ENCODE measurements at regions not wholly inside any gene's neighbourhood (a gene's known extent, or its start where the extent isn't known, plus 50 kb on each side); places are given as distances from the start of the nearest gene placed in this dataset.

GRCh38 chr5:89597878-89598277 is 714.9 kb upstream of the MEF2C start:
- in situ Hi-C loops (cut with HindIII; ENCODE audit: low sequenced_read_pairs), result no loop called here

DNA sequence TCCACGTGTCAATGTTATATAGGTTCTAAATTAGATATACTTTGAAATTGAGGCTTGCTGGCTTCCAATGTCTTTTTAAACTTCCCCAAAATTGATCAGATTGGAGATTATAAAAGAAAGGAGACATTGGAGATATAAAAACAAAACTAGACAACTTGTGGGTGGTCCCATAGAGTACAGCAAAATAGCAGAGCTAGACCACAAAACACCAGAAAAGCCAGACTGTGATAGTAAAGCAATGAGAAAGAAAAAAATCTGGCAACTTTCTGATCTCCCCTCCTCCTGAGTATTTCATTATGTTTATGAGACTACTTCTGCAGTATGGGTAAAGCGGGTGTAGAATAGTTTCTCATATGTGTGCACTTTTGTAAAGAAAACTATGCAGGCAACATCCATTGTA is 713.8 kb upstream of the MEF2C start:
- in situ Hi-C loops (cut with HindIII; ENCODE audit: low sequenced_read_pairs), result no loop called here

DNA sequence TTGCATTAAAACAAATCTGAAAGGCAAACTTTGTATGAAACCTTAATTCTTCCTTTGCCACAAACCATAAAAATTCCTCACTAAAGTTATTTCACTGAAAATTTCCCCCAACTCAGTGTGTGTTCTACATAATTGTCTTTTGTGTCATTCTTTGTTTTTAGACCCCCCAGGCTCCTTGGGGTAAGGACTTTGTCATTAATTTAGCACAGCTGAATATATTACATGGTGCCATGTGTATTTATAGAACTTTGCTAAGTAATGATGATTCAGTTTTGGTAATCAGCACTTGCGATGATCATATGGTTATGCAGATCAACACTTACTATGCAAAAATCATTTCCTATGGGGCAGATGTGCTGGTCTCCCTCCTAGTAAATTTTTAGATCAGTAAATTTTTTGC is 712.1 kb upstream of the MEF2C start:
- in situ Hi-C loops (cut with HindIII; ENCODE audit: low sequenced_read_pairs), result no loop called here

DNA sequence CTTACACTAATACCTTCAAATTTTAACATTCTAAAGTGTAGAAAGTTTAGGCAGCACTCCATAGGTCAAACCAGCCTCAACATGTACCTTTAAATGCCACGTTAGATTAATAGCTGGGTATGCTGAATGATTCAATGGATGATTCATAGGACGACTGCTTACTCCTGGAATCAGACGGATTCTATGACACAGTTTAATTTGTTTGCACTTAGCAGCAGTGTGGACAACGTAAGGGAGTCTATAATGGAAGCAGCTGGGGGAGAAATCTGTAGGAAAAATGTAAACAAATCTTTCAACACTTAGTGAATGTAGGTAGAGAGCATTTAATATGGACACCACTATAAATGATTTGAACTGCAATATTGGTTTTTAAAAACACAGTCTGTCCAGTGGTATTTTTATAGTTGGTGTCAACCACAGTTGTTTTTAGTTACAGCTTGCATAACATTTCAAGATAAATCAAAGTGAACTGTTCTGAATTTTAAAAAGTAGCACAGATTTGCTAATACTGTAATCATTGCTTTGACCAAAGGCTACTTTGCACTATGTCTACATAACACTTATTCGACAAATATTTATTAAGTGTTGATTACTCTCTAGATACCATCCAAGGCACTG is 701.5 kb upstream of the MEF2C start:
- in situ Hi-C loops (cut with HindIII; ENCODE audit: low sequenced_read_pairs), result no loop called here

DNA sequence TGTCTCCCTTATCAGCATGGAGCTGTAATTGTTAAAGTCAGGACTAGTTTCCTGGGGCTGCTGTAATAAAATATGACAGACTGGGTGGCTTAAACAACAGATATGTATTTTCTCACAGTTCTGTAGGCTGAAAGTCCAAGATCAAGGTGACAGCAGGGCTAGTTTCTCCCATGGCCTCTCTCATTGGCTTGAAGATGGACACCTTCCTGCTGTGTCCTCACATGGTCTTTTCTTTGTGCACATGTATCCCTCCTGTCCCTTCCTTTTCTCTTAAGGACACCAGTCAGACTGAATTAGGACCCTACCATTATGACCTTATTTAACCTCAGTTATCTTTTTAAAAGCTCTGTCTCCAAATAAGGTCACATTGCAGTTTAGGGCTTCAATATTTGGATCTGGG is 700.5 kb upstream of the MEF2C start:
- in situ Hi-C loops (cut with HindIII; ENCODE audit: low sequenced_read_pairs), result no loop called here

DNA sequence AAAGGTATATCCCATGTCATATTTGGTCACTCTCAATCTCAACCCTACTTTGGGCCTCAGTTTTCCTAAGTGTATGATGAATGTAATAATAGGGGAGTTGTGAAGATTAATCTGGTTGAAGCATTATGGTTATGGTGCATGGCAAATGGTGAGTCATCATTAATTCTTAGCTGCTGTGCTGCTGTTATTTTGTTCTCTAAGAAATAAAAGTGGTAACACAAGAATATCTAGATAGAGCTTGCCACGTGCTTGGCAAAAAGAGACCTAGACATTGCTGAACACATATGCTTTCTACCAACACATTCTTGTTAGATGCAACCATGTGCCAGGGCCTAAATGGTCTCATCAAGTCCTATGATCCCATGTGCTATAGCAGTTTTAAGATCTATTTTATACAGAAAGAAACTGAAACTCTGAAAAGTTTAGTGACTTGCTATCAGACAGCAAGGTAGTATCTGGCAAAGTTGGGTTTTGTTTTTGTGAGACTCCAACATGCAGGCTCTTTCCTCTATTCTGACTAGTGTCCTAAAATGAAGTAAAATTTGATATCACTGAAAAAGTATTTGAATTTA is 699.9 kb upstream of the MEF2C start:
- in situ Hi-C loops (cut with HindIII; ENCODE audit: low sequenced_read_pairs), result no loop called here

GRCh38 chr5:89580976-89581375 is 698.0 kb upstream of the MEF2C start:
- in situ Hi-C loops (cut with HindIII; ENCODE audit: low sequenced_read_pairs), result no loop called here

DNA sequence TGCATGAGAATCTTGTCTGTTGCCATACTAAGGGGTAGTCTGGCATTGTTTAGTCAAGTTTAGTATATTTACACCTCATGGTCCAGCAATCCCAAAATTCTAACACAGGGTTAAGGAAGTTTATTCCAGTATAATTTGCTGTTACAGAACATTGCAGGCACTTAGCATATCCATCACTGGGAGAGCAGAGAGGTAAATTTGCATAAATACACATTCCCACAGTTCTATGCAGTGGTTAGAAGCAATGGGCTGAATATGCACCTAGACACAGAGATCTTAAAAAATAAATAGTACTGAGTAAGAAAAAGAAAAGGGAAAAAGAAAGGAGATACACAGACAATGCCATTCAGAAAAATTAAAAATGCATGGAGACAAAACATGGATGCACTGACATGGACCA is 692.3 kb upstream of the MEF2C start:
- in situ Hi-C loops (cut with HindIII; ENCODE audit: low sequenced_read_pairs), result no loop called here

GRCh38 chr5:89573345-89573744 is 690.4 kb upstream of the MEF2C start:
- in situ Hi-C loops (cut with HindIII; ENCODE audit: low sequenced_read_pairs), result no loop called here

DNA sequence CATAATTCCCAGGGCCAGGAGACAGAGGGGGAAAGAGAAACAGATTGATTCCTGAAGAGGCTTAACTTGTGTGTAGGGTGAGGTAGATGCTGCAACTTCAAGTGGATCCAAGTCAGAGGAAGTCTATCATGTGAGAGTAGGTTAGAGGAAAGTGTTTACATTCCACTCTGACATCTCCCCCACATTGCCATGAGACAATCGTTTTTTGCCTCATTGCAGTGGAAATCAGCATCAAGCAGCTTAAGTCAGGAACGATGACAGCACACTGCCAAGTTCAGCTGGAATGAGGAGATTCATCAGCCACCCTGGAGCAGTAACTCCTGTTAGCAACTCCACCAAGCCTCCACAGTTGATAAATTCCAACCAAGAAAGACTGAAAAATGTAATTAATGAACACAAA is 689.7 kb upstream of the MEF2C start:
- in situ Hi-C loops (cut with HindIII; ENCODE audit: low sequenced_read_pairs), result no loop called here

GRCh38 chr5:89570557-89570956 is 687.6 kb upstream of the MEF2C start:
- in situ Hi-C loops (cut with HindIII; ENCODE audit: low sequenced_read_pairs), result no loop called here

- in situ Hi-C loops (cut with HindIII; ENCODE audit: low sequenced_read_pairs), result no loop called here
Observed at GRCh38 chr5:89566340-89566739, 683.4 kb upstream of the MEF2C start.

DNA sequence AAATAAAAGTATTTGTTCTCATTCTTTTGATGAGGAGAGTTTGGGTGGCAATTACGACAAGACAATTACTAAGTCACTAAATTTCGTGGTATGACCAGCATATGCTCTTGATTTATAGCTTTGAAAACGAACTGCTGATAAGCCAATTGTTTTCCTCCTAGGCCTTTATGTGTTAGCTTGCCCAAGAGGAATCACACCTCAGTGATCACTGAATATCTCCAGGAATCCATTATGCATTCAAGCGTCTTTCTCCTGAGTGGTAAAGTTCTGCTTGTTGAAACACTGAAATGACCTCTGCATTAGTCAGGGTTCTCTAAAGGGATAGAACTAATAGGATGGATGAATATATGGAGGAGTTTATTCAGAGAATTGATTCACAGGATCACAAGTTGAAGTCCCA is 677.7 kb upstream of the MEF2C start:
- in situ Hi-C loops (cut with HindIII; ENCODE audit: low sequenced_read_pairs), result loop anchor here (5.0 kb wide), 1 partner anchor 57 kb away; no protein-coding TSS in a partner anchor

- in situ Hi-C loops (cut with HindIII; ENCODE audit: low sequenced_read_pairs), result no loop called here
Observed at GRCh38 chr5:89556215-89556913, 673.4 kb upstream of the MEF2C start.

DNA sequence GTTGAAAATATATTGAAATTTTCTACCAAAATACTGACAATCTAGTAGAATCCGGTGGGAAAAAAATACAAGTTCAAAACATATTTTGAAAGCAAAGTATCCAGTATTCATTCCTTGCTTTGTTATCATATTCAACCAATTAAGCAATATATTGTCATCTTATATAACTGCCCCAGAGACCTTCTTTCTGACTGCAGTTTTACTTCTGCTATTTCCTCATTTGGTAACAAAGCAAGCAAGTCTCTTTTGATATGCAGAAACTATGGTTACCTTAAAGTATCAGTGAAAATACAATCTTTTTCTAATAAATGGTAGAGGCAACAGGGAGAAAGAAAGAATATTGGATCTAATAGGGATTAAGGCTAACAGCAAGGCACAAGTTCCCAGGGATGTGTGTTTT is 663.7 kb upstream of the MEF2C start:
- in situ Hi-C loops (cut with HindIII; ENCODE audit: low sequenced_read_pairs), result no loop called here

DNA sequence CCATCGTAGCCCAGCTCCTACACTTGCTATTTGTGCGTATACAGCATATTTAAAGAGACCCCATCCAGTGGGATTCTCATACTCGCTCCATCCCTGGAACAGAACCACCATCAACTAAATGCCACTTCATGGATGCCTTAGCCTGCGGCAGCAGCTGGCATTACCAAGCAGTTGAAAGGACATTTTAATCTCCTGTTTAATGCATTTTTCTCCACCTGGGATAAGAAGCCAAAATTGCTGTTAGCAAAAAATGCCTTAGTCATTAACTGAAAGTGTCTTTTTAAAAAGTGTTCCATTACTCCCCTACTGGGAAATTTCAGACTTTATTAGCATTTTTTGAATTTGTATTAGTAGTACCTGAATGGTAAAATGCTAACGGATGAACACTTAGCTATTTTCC is 662.6 kb upstream of the MEF2C start:
- in situ Hi-C loops (cut with HindIII; ENCODE audit: low sequenced_read_pairs), result no loop called here

DNA sequence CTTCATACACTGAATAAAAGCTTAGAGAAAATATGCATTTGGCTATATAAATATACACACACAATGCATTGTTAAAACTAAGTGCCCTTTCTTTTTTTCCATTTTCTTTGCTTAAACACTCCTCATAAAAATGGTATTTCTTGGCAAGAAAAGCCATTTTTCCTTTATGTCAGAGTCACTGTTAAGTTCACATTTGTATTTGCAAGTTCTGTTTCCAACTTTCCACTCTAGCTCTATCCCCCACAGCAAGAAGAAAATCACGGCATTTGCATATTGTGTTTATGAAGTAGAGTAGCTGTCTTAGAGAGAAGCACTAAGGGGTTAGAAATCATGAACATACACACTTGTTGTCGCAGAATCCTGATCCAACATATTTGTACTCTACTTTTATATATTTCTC is 662.1 kb upstream of the MEF2C start:
- in situ Hi-C loops (cut with HindIII; ENCODE audit: low sequenced_read_pairs), result no loop called here

DNA sequence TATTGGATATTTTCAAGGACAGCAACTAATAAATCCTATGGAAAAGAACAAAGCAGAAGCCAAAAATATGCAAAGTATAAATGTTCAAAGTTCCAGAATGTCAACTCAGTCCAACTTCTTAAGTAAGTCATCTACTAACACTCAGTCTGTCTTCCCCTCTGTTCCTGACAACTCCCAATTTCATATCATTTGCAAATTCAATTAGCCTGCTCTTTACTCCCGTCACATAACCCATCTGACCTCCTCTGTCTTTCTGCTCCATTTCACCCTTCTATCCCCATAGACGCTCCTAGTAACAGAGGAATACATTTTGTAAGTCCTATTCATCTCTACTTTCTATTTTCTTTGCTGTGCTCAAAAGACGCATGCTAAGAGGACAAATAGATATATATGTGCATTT is 659.8 kb upstream of the MEF2C start:
- in situ Hi-C loops (cut with HindIII; ENCODE audit: low sequenced_read_pairs), result no loop called here

GRCh38 chr5:89537800-89538199 is 654.8 kb upstream of the MEF2C start:
- in situ Hi-C loops (cut with HindIII; ENCODE audit: low sequenced_read_pairs), result no loop called here

DNA sequence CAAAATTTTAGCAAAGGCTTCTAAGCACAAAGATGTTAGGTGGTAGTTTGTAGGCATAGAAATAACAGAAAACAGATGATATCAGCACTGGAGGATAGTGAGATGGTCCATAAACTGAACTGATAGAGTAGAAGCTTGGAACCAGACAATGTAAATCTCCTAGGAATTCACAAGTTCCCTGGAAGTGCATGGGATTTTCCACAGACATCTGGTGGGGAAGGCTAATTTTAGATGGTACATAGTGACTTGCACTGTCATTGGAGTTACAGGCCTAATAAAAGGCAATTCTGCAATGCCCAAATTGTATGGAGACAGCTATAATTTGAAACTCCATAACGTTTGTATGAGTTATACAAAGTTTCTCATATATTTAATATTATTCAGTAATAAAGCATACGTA is 653.0 kb upstream of the MEF2C start:
- in situ Hi-C loops (cut with HindIII; ENCODE audit: low sequenced_read_pairs), result no loop called here

GRCh38 chr5:89535411-89535810 is 652.4 kb upstream of the MEF2C start:
- in situ Hi-C loops (cut with HindIII; ENCODE audit: low sequenced_read_pairs), result no loop called here

GRCh38 chr5:89534331-89534730 is 651.3 kb upstream of the MEF2C start:
- in situ Hi-C loops (cut with HindIII; ENCODE audit: low sequenced_read_pairs), result no loop called here

DNA sequence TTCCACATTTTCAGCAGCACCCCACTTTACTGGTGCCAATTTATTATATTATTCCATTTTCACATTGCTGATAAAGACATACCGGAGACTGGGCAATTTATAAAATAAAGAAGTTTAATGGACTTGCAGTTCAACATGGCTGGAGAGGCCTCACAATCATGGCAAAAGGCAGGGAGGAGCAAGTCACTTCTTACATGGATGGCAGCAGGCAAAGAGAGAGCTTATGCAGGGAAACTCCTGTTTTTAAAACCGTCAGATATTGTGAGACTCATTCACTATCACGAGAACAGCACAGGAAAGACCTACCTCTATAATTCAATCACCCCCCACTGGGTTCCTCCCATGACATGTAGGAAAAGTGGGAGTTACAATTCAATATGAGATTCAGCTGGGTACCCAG is 641.8 kb upstream of the MEF2C start:
- in situ Hi-C loops (cut with HindIII; ENCODE audit: low sequenced_read_pairs), result no loop called here

Data from endothelial cell of hepatic sinusoid (primary cell).